Stimulated activated CD4-positive, alpha-beta T cell treated with anti-CD3 and anti-CD28 coated beads, Interleukin-12 subunit alpha, Interleukin-12 subunit beta, amount 100 ng/mL, for 48 hours (primary cell): ENCODE measurements at regions not wholly inside any gene's neighbourhood (a gene's known extent, or its start where the extent isn't known, plus 50 kb on each side); places are given as distances from the start of the nearest gene placed in this dataset.

Experiments used
- DNase-seq, 3 donors: peaks; one replicate each; pipeline ENCODE4 v3.0.0-alpha.2; 2020; ENCODE audit warnings: low read depth in 2 of 3, low spot score in 1 of 3

GRCh38 chr16:9511389-9511788, 419.9 kb downstream of the HAPSTR1 start:
- DNase-seq = no peak

GRCh38 chr16:9516444-9516843, 425.0 kb downstream of the HAPSTR1 start:
- DNase-seq = no peak

- no peak for DNase-seq
Measured at GRCh38 chr16:9518051-9518450, 426.6 kb downstream of the HAPSTR1 start.

- no peak for DNase-seq
Measured at GRCh38 chr16:9518581-9518980, 427.1 kb downstream of the HAPSTR1 start.

GRCh38 chr16:9521749-9522370, 430.4 kb downstream of the HAPSTR1 start:
- DNase-seq = no peak

- DNase-seq = no peak
Measured at GRCh38 chr16:9522614-9523013, 431.2 kb downstream of the HAPSTR1 start.

GRCh38 chr16:9523994-9524393, 432.6 kb downstream of the HAPSTR1 start:
- no peak for DNase-seq

GRCh38 chr16:9525037-9525436, 433.6 kb downstream of the HAPSTR1 start:
- no peak for DNase-seq

GRCh38 chr16:9526791-9527190, 435.3 kb downstream of the HAPSTR1 start:
- DNase-seq = no peak

GRCh38 chr16:9527976-9528375, 436.5 kb downstream of the HAPSTR1 start:
- DNase-seq = no peak

- DNase-seq = no peak
Measured at GRCh38 chr16:9528511-9529079, 437.2 kb downstream of the HAPSTR1 start.

GRCh38 chr16:9533042-9533441, 441.6 kb downstream of the HAPSTR1 start:
- DNase-seq = no peak

GRCh38 chr16:9534759-9535158, 443.3 kb downstream of the HAPSTR1 start:
- DNase-seq = no peak

- no peak for DNase-seq
Measured at GRCh38 chr16:9536905-9537304, 445.5 kb downstream of the HAPSTR1 start.

- DNase-seq = no peak
Measured at GRCh38 chr16:9539346-9539745, 447.9 kb downstream of the HAPSTR1 start.

GRCh38 chr16:9541723-9542122, 450.3 kb downstream of the HAPSTR1 start:
- no peak for DNase-seq

GRCh38 chr16:9542165-9542755, 450.8 kb downstream of the HAPSTR1 start:
- DNase-seq = no peak

GRCh38 chr16:9545522-9546437, 454.3 kb downstream of the HAPSTR1 start:
- no peak for DNase-seq

GRCh38 chr16:9546438-9546786, 455.0 kb downstream of the HAPSTR1 start:
- DNase-seq = no peak

- DNase-seq = no peak
Measured at GRCh38 chr16:9549487-9549886, 458.0 kb downstream of the HAPSTR1 start.

GRCh38 chr16:9555051-9555450, 463.6 kb downstream of the HAPSTR1 start:
- no peak for DNase-seq
